Loucy (cell line): ENCODE measurements at regions not wholly inside any gene's neighbourhood (a gene's known extent, or its start where the extent isn't known, plus 50 kb on each side); places are given as distances from the start of the nearest gene placed in this dataset.

Experiments used
- H2AFZ ChIP-seq: fragments of 200-600 bp; sonication (generic); 2 replicates; pipeline ENCODE4 v1.6.0; 2016; ENCODE audit warnings: antibody characterized with exemption, mild to moderate bottlenecking, low read length, moderate library complexity
- H3F3A ChIP-seq: fragments of 200-600 bp; 2 replicates; pipeline ENCODE4 v1.6.0; 2016; ENCODE audit warnings: antibody characterized with exemption, low read depth, mild to moderate bottlenecking
- H3K27me3 ChIP-seq: fragments of 200-600 bp; sonication (generic); 2 replicates; pipeline ENCODE4 v1.6.1; 2014; ENCODE audit warnings: low read length, mild to moderate bottlenecking; ENCODE audit not compliant: insufficient read depth, poor library complexity, severe bottlenecking
- H3K36me3 ChIP-seq: fragments of 200-600 bp; sonication (generic); 2 replicates; pipeline ENCODE4 v1.6.1; 2016; ENCODE audit warnings: low read length; ENCODE audit not compliant: insufficient read depth
- H3K4me1 ChIP-seq: fragments of 200-600 bp; sonication (generic); 2 replicates; pipeline ENCODE4 v1.5.1; 2014; ENCODE audit warnings: low read length, mild to moderate bottlenecking; ENCODE audit not compliant: insufficient read depth, poor library complexity, severe bottlenecking
- H3K4me2 ChIP-seq: fragments of 200-600 bp; sonication (generic); 2 replicates; pipeline ENCODE4 v1.6.0; 2014; ENCODE audit warnings: antibody characterized with exemption, low read length, low read depth, mild to moderate bottlenecking; ENCODE audit not compliant: poor library complexity, severe bottlenecking
- H3K4me3 ChIP-seq: fragments of 200-600 bp; sonication (generic); 2 replicates; pipeline ENCODE4 v1.5.1; 2014; ENCODE audit warnings: low read length, mild to moderate bottlenecking, mixed read lengths; ENCODE audit not compliant: poor library complexity, severe bottlenecking
- H3K79me2 ChIP-seq: fragments of 200-600 bp; sonication (generic); 2 replicates; pipeline ENCODE4 v1.6.1; 2014; ENCODE audit warnings: low read length; ENCODE audit not compliant: insufficient read depth
- H3K9ac ChIP-seq: fragments of 200-600 bp; sonication (generic); 2 replicates; pipeline ENCODE4 v1.6.0; 2014; ENCODE audit warnings: mild to moderate bottlenecking, low read depth, low read length, moderate library complexity; ENCODE audit not compliant: poor library complexity, severe bottlenecking
- H3K9me2 ChIP-seq: fragments of 200-600 bp; sonication (generic); replicated peaks from 2 replicates; pipeline ENCODE4 v1.6.1; 2016; ENCODE audit warnings: low read depth, low read length, mixed read lengths
- H3K9me3 ChIP-seq: fragments of 200-600 bp; sonication (generic); 2 replicates; pipeline ENCODE4 v1.6.1; 2014; ENCODE audit warnings: mild to moderate bottlenecking, antibody characterized with exemption, low read length, low read depth; ENCODE audit not compliant: insufficient read depth
- H4K20me1 ChIP-seq: fragments of 200-600 bp; sonication (generic); 2 replicates; pipeline ENCODE4 v1.6.0; 2014; ENCODE audit warnings: antibody characterized with exemption, low read length, mild to moderate bottlenecking; ENCODE audit not compliant: insufficient read depth, poor library complexity, severe bottlenecking
- CTCF ChIP-seq: fragments of 200-600 bp; sonication (generic); conservative IDR thresholded peaks from 2 replicates; pipeline ENCODE4 v1.5.1; 2014; ENCODE audit warnings: mild to moderate bottlenecking, antibody characterized with exemption, low read length
- EZH2phosphoT487 ChIP-seq: fragments of 200-600 bp; IDR thresholded peaks from 2 replicates; pipeline ENCODE4 v1.6.1; 2018; ENCODE audit warnings: antibody characterized with exemption, mild to moderate bottlenecking, moderate library complexity, borderline replicate concordance

DNA sequence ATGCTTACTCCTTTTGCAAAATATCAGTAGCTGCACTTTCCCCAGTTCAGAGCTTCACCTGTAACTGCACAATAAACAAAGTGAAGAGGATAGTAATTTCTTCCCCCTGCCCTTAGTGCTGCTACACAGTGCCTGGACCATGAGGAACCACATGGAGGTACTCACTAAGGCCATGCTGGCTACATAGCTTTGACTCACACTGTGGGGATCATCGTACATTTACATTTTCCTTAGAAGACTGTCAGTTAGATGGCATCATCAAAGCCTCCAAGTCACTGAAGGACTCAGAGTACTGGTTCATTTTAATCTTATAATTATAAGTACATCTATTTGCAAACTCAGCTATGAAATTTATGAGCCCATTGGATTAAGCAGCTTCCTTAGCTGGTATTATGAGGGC, 1416.5 kb upstream of the CELF4 start:
- no peaks in the 10 kb centered on the region for H3K36me3 ChIP-seq
- TF ChIP-seq CTCF (no peak), EZH2phosphoT487 (no peak)

GRCh38 chr18:38981389-38981788, 1415.8 kb upstream of the CELF4 start:
- H3K9ac ChIP-seq: no peak overlapping the region
- no peaks in the 10 kb centered on the region for H3K36me3 ChIP-seq
- H3K9me2 ChIP-seq: no peaks in the 10 kb centered on the region
- no peak overlapping the region for H3K4me2 ChIP-seq
- no peaks in the 10 kb centered on the region for H3F3A ChIP-seq
- no peaks in the 10 kb centered on the region for H3K79me2 ChIP-seq
- H3K4me3 ChIP-seq: no peak overlapping the region
- H2AFZ ChIP-seq: no peak overlapping the region
- TF ChIP-seq CTCF: no peak
- no peaks in the 10 kb centered on the region for H3K27me3 ChIP-seq
- H3K4me1 ChIP-seq: no peaks in the 10 kb centered on the region
- H3K9me3 ChIP-seq: no peaks in the 10 kb centered on the region
- H4K20me1 ChIP-seq: no peaks in the 10 kb centered on the region

More for the DNA sequence above, 1416.5 kb upstream of the CELF4 start:
- Histone ChIP-seq H2AFZ (no peak overlapping the region), H3K4me1 (no peaks in the 10 kb centered on the region), H3K4me3 (no peak overlapping the region), H3F3A (no peaks in the 10 kb centered on the region), H4K20me1 (no peaks in the 10 kb centered on the region), H3K9me2 (no peaks in the 10 kb centered on the region), H3K27me3 (no peaks in the 10 kb centered on the region), H3K79me2 (no peaks in the 10 kb centered on the region), H3K4me2 (no peak overlapping the region), H3K9me3 (no peaks in the 10 kb centered on the region), H3K9ac (no peak overlapping the region)

- no peaks in the 10 kb centered on the region for H3K79me2 ChIP-seq
- no peaks in the 10 kb centered on the region for H4K20me1 ChIP-seq
- no peak overlapping the region for H3K4me2 ChIP-seq
- no peak for TF ChIP-seq EZH2phosphoT487
- TF ChIP-seq CTCF: no peak
- H3K4me3 ChIP-seq: no peak overlapping the region
- H3K9me2 ChIP-seq: no peaks in the 10 kb centered on the region
- no peak overlapping the region for H3K9ac ChIP-seq
- no peaks in the 10 kb centered on the region for H3K9me3 ChIP-seq
- no peak overlapping the region for H2AFZ ChIP-seq
- no peaks in the 10 kb centered on the region for H3K36me3 ChIP-seq
- no peaks in the 10 kb centered on the region for H3F3A ChIP-seq
- H3K4me1 ChIP-seq: no peaks in the 10 kb centered on the region
- H3K27me3 ChIP-seq: no peaks in the 10 kb centered on the region
Measured at GRCh38 chr18:38980420-38980819, 1414.8 kb upstream of the CELF4 start.
